GM21723 (cell line): ENCODE measurements at regions not wholly inside any gene's neighbourhood (a gene's known extent, or its start where the extent isn't known, plus 50 kb on each side); places are given as distances from the start of the nearest gene placed in this dataset.

Experiments
- ATAC-seq: cut with Tn5 transposase; IDR thresholded peaks from one replicate; pipeline ENCODE4 v1.9.1; 2021; ENCODE audit warnings: mild to moderate bottlenecking, moderate library complexity; ENCODE audit not compliant: unreplicated experiment

- ATAC-seq: no peak
These were observed 65.6 kb upstream of the KDM7A start for GRCh38 chr7:140242057-140243031.

- ATAC-seq: no peak
These were observed 62.8 kb upstream of the KDM7A start for GRCh38 chr7:140239653-140239935.

- no peak for ATAC-seq
These were observed 62.2 kb upstream of the KDM7A start for GRCh38 chr7:140238778-140239652.

- ATAC-seq: no peak
These were observed 60.6 kb upstream of the KDM7A start for GRCh38 chr7:140237390-140237789.

- no peak for ATAC-seq
These were observed 59.8 kb upstream of the KDM7A start for GRCh38 chr7:140236626-140237025.

GRCh38 chr7:140235114-140235513 lies 58.3 kb upstream of the KDM7A start:
- no peak for ATAC-seq

GRCh38 chr7:140232957-140233917 lies 56.5 kb upstream of the KDM7A start:
- ATAC-seq: no peak

- no peak for ATAC-seq
These were observed 55.1 kb upstream of the KDM7A start for GRCh38 chr7:140231771-140232491.

GRCh38 chr7:140230861-140231770 lies 54.3 kb upstream of the KDM7A start:
- ATAC-seq: peak; percentile 22

- ATAC-seq: peak; percentile 50
These were observed 53.7 kb upstream of the KDM7A start for GRCh38 chr7:140230516-140230860.

- ATAC-seq: peak; percentile 39
These were observed 53.1 kb upstream of the KDM7A start for GRCh38 chr7:140229591-140230515.

GRCh38 chr7:140229101-140229525 lies 52.3 kb upstream of the KDM7A start:
- no peak for ATAC-seq
